Stimulated activated CD8-positive, alpha-beta memory T cell treated with anti-CD3 and anti-CD28 coated beads, Interleukin-4, amount 100 ng/mL, for 48 hours (primary cell): ENCODE measurements at regions not wholly inside any gene's neighbourhood (a gene's known extent, or its start where the extent isn't known, plus 50 kb on each side); places are given as distances from the start of the nearest gene placed in this dataset.
A peak's percentile ranks its signal among the peaks of the same experiment; 100 is the strongest.

Source experiments
- DNase-seq: peaks from one replicate; pipeline ENCODE4 v3.0.0-alpha.2; 2020

GRCh38 chr6:169936355-169936975 is 185.0 kb downstream of the ERMARD start:
- DNase-seq = no peak

GRCh38 chr6:169935861-169936260 is 184.4 kb downstream of the ERMARD start:
- DNase-seq = no peak

GRCh38 chr6:169935348-169935718 is 183.9 kb downstream of the ERMARD start:
- DNase-seq = no peak

- no peak for DNase-seq
These were observed 183.4 kb downstream of the ERMARD start for GRCh38 chr6:169934699-169935347.

GRCh38 chr6:169933839-169934698 is 182.6 kb downstream of the ERMARD start:
- DNase-seq = no peak

GRCh38 chr6:169933251-169933821 is 181.9 kb downstream of the ERMARD start:
- DNase-seq = no peak

GRCh38 chr6:169932491-169932890 is 181.1 kb downstream of the ERMARD start:
- DNase-seq = no peak

- peak; percentile 9 for DNase-seq
These were observed 179.8 kb downstream of the ERMARD start for GRCh38 chr6:169931261-169931660.

- DNase-seq = peak; percentile 24
These were observed 179.4 kb downstream of the ERMARD start for GRCh38 chr6:169930799-169931198.

- no peak for DNase-seq
These were observed 176.3 kb downstream of the ERMARD start for GRCh38 chr6:169927711-169928110.

- no peak for DNase-seq
These were observed 175.4 kb downstream of the ERMARD start for GRCh38 chr6:169926617-169927417.

GRCh38 chr6:169923468-169924464 is 172.3 kb downstream of the ERMARD start:
- DNase-seq = no peak

- peak; percentile 73 for DNase-seq
These were observed 170.7 kb downstream of the ERMARD start for GRCh38 chr6:169921853-169922824.

- no peak for DNase-seq
These were observed 169.8 kb downstream of the ERMARD start for GRCh38 chr6:169921217-169921616.

- DNase-seq = no peak
These were observed 169.1 kb downstream of the ERMARD start for GRCh38 chr6:169920359-169921020.

- DNase-seq = no peak
These were observed 167.6 kb downstream of the ERMARD start for GRCh38 chr6:169918954-169919549.

- DNase-seq = no peak
These were observed 167.0 kb downstream of the ERMARD start for GRCh38 chr6:169918239-169918953.

GRCh38 chr6:169917153-169917552 is 165.7 kb downstream of the ERMARD start:
- DNase-seq = no peak
